ENCODE measurements at regions not wholly inside any gene's neighbourhood (a gene's known extent, or its start where the extent isn't known, plus 50 kb on each side); places are given as distances from the start of the nearest gene placed in this dataset.
"Not testable (repeated sequence)": the region's sequence is repeated elsewhere in the genome, so short reads cannot be mapped to it uniquely, and the experiment has no call there.

- no peak for DNase-seq (ENCODE audit: low read depth in 2 of 2)
Observed at GRCh38 chr4:128649161-128649560, 160.3 kb upstream of the JADE1 start.

- no peak for DNase-seq (ENCODE audit: low read depth in 2 of 2)
Observed at GRCh38 chr4:128648021-128648420, 161.5 kb upstream of the JADE1 start.

GRCh38 chr4:128646893-128647292, 162.6 kb upstream of the JADE1 start:
- DNase-seq (ENCODE audit: low read depth in 2 of 2): not testable (repeated sequence)

GRCh38 chr4:128644693-128645654, 164.5 kb upstream of the JADE1 start:
- DNase-seq (ENCODE audit: low read depth in 2 of 2): not testable (repeated sequence)

GRCh38 chr4:128644107-128644506, 165.4 kb upstream of the JADE1 start:
- DNase-seq (ENCODE audit: low read depth in 2 of 2): not testable (repeated sequence)

GRCh38 chr4:128641566-128641965, 167.9 kb upstream of the JADE1 start:
- DNase-seq (ENCODE audit: low read depth in 2 of 2): not testable (repeated sequence)

GRCh38 chr4:128639541-128640270, 169.8 kb upstream of the JADE1 start:
- no peak for DNase-seq (ENCODE audit: low read depth in 2 of 2)

- DNase-seq (ENCODE audit: low read depth in 2 of 2): no peak
Observed at GRCh38 chr4:128636906-128637305, 172.6 kb upstream of the JADE1 start.

- DNase-seq (ENCODE audit: low read depth in 2 of 2): no peak
Observed at GRCh38 chr4:128635955-128636560, 173.4 kb upstream of the JADE1 start.

GRCh38 chr4:128635141-128635954, 174.2 kb upstream of the JADE1 start:
- DNase-seq (ENCODE audit: low read depth in 2 of 2): no peak

- DNase-seq (ENCODE audit: low read depth in 2 of 2): no peak
Observed at GRCh38 chr4:128633067-128633466, 176.4 kb upstream of the JADE1 start.

GRCh38 chr4:128630871-128631270, 178.6 kb upstream of the JADE1 start:
- no peak for DNase-seq (ENCODE audit: low read depth in 2 of 2)

GRCh38 chr4:128623508-128624215, 185.8 kb upstream of the JADE1 start:
- DNase-seq (ENCODE audit: low read depth in 2 of 2): no peak

GRCh38 chr4:128620279-128620965, 189.1 kb upstream of the JADE1 start:
- not testable (repeated sequence) for DNase-seq (ENCODE audit: low read depth in 2 of 2)

- DNase-seq (ENCODE audit: low read depth in 2 of 2): no peak
Observed at GRCh38 chr4:128615197-128615596, 194.3 kb upstream of the JADE1 start.

- DNase-seq (ENCODE audit: low read depth in 2 of 2): no peak
Observed at GRCh38 chr4:128608006-128608405, 201.5 kb upstream of the JADE1 start.

- DNase-seq (ENCODE audit: low read depth in 2 of 2): peak in 1 of 2 donors; percentile 46
Observed at GRCh38 chr4:128606173-128606572, 203.3 kb upstream of the JADE1 start.

- peak in 1 of 2 donors; percentile 6 for DNase-seq (ENCODE audit: low read depth in 2 of 2)
Observed at GRCh38 chr4:128604840-128605239, 204.7 kb upstream of the JADE1 start.

- no peak for DNase-seq (ENCODE audit: low read depth in 2 of 2)
Observed at GRCh38 chr4:128604204-128604603, 205.3 kb upstream of the JADE1 start.

- DNase-seq (ENCODE audit: low read depth in 2 of 2): no peak
Observed at GRCh38 chr4:128603081-128603480, 206.4 kb upstream of the JADE1 start.
